Midbrain (tissue), 1 donor: ENCODE measurements at regions not wholly inside any gene's neighbourhood (a gene's known extent, or its start where the extent isn't known, plus 50 kb on each side); places are given as distances from the start of the nearest gene placed in this dataset.
"Not testable (repeated sequence)": the region's sequence is repeated elsewhere in the genome, so short reads cannot be mapped to it uniquely, and the experiment has no call there.

ENCODE experiments used
- DNase-seq: peaks from one replicate; lab custom pipeline; 2025; lab: John Stamatoyannopoulos, UW

DNA sequence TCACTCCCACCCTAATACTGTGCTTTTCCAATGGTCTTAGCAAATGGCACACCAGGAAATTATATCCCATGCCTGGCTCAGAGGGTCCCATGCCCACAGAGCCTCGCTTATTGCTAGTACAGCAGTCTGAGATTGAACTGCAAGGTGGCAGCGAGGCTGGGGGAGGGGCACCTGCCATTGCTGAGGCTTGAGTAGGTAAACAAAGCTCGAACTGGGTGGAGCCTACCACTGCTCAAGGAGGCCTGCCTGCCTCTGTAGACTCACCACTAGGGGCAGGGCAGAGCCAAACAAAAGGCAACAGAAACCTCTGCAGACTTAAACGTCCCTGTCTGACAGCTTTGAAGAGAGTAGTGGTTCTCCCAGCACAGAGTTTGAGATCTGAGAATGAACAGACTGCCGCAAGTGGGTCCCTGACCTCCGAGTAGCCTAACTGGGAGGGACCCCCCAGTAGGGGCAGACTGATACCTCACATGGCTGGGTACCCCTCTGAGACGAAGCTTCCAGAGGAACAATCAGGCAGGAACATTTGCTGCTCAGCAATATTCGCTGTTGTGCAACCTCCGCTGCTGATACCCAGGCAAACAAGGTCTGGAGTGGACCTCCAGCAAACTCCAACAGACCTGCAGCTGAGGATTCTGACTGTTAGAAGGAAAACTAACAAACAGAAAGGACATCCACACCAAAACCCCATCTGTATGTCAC is 150.7 kb upstream of the FOXA2 start:
- not testable (repeated sequence) for DNase-seq

DNA sequence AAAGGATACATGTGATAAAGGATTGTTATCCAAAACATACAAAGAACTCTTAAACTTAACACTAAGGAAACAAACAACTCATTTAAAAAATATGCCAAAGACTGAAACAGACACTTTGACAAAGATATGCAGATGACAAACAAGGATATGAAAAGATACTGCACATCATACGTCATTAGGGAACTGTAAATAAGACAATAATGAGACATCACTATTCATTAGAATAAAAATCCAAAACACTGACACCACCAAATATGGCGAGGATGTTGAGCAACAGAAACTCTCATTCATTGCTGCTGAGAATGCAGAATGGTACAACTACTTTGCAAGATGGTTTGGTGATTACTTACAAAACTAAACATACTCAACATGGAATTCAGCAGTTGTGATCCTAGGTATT is 156.5 kb upstream of the FOXA2 start:
- no peak for DNase-seq

DNA sequence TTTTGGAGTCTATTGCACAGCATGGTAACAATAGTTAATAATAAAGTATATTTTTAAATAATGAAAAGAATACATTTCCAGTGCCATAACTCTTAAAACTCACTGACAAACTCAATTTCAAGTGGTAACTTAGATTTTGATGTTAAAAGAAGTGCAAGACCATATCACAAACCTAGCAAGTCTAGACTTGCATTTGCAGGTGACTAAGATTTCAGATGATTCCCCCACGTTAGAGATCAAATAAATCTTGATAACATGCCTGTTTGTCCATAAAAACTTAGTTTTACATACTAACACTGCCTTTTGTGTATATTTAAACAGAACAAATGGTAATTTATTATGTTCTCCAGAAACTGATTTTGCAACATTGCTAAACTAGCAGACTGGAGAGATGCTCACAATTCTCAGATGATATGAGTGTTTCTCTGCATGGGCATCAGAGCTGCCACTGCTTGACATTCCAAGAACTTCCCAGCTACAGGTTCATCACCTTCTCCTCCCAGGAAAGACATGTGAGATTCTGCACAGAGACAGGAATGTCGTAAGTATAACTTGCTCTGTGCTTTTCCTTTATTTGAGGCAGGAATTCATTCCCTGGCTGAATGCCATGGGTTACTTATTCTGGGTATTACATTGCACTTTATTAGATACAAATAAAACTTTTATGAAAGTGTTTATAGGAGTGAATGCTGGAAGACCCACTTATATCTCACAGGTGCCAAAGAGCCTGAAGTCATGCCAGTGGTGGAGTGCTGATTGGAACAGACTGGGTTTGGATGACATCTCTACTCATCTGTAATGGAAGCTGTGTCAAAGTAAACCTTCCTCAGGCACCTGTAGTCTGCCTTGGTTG is 160.2 kb upstream of the FOXA2 start:
- DNase-seq = no peak

DNA sequence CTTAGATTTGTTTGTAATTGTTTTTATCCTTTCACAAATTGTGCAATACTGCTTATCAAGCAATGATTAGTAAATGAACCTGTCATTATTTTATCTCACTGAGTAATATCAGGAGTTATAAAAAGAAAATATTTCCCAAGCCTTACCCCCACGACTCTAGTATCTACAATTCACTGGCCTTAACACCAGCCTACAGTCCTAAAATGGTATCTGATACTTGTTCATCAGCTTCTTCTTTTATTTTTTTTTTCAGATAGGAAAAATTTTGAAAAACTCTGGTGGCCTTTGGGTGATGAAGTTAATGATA is 160.8 kb upstream of the FOXA2 start:
- DNase-seq = no peak

DNA sequence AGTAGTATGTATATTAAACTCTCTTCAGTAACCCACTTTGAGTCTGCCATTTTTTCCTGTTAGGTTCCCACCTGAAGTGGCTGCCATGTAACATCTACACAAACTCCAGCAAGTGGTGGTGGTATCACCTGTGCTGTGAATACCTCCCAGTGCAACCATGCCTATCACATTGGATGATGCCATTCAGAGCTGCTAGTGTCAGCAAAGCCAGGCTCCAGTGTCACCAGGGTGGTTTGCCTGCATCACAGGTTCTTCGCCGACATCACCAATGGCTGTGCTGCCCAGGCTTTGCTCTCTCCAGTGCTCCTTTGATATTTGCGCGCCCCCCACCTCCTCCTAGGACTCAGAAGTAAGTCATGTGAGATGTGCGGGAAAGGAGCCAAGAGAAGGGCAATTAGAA is 162.6 kb upstream of the FOXA2 start:
- no peak for DNase-seq

DNA sequence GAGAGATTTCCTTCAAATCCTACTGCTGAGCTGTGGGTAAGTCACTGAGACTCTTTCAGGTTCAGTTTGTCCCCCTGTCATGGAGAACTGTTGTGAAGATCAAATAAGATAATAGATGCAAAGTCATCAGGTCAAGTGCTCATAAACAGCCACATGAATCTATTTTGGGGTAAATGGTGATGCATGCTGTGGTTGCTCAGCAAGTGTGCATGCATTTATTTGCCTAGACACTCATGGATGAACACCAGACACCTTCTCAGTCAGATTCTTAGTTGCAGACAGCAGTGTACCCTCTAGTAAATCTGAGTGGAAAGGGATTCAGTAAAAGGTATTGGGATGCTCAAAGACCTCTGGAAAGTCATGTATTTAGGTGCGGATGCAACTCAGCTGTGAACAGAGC is 168.0 kb upstream of the FOXA2 start:
- DNase-seq = no peak

DNA sequence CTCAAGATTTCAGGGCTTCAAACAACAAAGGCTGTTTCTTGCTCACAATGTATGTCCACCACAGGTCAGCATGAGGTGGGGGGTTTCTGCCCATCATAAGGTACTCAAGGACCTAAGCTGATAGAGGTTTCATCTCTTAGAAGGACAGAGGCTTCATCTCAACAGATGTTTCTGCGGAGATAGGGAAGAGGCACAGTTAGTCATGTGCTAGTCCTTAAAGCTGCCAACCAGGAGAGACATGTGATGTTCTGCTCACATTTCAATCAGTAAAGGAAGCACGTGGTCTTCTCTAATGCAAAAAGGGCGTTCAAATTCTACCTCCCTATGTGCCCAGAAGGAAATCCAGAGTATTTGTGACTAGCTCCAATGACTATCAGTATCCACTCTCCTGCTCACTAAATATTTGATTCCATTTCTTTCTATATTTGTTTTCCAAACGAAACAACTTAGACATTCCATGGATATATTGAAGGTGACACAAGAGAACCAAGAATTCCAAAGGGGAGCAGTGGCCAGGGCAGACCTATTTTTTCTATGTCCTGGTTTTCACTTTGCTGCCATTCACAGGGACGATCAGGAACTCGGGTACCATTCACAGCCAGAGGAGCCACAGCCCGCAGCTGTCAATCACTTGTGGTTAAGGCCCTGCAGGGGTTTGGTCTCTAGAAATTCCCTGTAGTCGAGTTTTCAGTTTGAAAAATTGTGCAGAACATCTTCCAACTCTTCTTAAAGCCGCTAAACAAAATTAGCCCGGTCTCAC is 173.2 kb upstream of the FOXA2 start:
- no peak for DNase-seq

DNA sequence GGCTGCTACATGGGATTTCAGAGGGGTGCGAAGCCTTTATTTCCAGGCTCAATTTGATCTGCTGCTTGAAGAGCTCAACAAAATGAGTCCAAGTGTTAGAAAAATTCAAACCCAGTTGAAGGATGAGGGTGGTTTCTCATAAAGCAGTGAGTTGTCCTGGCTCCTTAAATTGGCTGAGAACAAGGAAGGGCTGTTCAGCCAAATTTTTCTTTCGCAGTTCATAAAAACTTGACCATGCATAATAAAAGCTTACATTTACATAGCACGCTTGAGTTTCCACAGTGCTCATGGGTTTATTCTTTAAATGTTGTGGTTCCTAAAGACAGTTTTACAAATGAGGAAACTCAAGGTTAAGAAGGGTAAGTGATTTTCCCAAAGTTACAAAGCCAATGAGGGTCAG is 174.4 kb upstream of the FOXA2 start:
- no peak for DNase-seq

DNA sequence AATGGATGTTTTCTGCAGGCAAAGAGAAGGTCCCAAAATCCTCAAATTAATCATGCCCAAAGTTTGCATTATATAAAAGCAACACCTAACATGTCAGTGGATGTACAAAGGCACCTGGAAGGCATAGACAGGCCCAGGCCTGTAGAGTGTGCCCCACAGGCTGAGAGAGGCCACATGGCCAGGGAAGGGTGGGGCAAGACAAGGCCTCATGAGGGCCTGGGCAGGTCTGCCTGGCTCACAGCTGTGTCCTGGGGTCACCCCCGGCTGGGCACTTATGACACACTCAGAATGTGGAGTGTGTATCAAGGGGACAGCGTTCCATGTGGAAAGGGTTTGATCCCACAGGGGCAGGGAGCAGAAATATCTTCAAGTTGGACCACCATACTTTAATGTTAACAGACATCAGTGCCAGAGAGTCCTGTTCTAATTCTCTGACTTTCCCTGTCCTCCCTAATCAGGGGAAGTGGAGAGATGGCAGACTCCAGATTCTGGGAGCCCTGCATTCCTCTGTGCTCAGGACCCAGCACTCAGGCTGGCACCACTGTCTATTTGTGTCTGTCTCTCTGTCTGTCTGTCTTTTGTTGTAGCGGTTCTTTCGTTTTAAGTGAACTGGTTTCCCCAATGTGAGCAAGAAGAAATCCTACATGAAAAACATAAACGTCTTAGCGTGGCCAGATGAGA is 178.3 kb upstream of the FOXA2 start:
- no peak for DNase-seq

DNA sequence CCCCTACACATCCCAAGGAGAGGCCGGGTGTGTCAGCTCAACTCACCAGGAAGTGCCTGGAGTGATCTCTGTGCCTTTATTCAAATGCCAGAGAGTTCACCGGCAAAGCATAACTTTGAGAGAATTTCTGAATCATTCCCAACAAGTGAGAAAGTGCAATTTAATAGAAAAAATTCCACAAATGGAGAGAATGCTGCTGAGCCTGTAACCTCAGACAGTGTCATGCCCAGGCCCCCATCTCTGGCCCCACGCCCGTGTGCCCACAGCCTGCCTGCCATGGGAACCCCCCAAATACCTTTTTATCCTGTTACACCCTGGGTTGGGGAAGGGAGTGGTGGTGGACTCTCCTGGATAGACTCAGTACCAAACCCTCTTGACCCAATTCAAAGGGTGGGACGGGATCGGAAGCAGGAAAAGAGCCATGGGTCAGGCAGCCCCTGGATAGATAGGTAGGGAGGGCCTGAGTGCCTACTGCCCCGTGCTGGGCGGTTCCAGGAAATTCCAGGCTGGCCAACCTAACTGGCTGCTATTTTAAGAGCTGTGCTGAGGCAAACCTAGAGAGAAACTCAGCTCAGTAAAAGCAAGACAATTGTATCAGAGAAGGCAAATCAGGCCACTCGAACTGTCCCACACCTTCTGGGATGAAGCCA is 179.0 kb upstream of the FOXA2 start:
- DNase-seq = no peak

DNA sequence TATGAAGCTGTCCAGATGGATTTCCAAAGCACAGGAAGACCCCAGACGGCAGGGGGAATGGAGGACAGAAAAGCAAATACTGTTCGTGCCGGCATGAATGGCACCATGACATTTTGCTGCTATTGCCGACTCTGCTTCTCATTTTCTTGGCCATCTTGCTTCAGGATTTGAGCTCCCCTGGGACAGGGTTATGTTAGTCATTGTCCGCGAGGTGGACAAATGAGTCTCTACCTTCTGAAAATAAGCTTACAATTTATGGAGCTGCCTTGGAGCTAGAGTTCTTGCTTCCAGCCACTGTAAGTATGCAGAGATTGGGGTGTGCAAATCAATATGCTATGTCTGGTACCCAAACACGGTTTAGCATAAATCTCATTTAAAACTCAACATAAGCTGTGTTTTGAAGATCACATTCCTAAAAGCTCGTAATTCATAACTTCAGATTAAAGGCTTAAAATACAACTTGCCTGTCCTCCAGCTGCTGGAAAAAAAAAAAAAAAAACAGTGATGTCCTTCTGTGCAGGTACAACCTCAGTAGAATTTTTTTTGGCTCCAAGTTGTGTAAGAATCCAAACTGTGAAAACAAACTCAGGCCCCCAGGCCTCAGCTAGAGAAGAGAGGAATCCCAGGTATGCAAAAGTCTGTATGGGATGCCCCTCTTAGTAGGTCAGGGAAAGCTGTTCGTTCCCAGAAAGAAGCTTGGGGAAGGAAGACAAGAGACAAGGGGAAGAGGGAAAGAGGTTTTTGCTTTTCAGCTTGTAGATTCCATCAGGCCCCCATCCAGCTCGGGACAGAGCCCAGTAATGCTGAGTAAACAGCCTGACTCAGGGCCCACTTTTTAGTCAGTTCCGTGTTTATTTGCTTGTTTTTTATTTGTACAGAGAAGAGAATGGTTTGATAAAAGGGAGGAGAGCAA is 184.2 kb upstream of the FOXA2 start:
- DNase-seq = no peak

DNA sequence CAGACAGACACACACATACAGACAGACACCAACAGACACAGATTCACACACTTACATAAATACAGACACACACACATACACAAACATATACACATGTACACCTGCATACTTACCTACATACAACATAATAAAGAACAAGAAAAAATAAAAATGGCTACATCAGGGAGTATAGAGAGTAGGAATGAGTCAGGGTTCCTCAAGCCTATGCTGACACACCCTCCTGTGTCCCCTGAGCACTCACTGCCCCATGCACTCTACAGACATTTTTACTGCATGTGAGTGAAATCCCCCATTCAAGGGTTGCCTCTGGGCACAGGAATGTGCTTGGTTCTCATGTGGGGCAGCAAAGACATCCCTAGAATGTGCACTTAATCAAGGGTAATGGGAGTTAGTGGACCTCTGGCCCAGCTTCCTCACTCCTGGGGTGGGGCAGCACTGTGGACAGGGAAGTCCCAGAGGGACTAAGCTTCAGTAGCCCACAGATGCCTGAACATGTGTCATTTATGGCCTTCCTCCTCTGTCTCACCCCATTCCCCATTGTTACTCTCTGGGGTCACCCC is 185.9 kb upstream of the FOXA2 start:
- no peak for DNase-seq

DNA sequence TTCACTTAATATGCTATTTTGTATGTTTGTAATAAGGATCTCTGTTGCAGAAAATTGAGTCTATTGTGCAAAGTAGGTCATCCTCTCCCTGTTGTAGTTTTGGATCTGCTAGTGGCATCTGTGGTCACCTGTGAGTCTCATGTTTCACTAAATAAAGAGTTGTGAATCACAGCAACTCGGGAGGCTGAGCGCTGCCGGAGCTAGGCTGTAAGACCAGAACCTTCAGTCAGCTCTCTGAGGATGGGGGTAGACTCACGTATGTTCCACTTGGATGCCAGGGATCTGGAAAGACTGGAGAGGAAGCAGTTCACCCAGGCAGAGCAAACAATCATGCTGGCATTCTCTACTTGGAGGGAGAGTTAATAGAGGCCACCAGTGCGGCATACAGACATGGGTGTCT is 187.3 kb upstream of the FOXA2 start:
- no peak for DNase-seq

DNA sequence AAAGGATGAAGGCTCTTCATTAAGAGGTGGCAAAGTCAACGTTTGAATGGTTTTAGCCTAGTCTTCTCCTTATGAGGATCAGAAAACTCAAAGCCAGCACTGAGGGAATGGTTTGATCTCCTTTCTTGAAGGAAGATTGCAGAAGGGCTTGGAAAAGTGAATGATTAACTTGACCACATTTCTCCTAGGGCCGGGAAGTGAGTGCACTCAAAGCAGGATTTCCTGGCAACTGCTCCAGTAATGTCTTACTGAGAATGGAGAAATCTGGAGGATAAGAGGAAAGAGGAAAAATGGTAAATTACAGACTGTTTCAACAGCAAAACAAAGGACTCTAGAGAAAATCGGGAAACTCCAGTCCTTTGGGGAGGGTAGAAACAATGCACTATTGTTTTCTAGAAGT is 189.0 kb upstream of the FOXA2 start:
- DNase-seq = no peak

DNA sequence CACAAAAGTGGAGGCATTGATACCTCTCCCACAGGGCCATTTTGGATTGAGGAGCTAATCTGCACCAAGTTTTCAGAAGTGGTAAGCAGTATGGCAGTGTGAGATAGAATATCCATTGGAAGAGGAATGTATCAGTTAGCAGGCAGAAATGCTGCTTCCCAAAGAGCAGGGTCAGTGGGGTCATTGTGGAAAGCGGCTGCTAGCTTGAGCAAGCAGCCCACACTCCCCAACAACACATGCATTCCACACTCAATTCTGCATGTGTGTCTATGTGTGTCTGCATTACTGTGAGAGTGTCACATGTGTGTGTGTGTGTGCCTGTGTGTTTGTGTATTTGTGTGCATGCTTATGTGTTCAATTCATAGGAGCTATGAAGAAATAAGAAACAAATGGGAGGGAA is 190.9 kb upstream of the FOXA2 start:
- DNase-seq = no peak

DNA sequence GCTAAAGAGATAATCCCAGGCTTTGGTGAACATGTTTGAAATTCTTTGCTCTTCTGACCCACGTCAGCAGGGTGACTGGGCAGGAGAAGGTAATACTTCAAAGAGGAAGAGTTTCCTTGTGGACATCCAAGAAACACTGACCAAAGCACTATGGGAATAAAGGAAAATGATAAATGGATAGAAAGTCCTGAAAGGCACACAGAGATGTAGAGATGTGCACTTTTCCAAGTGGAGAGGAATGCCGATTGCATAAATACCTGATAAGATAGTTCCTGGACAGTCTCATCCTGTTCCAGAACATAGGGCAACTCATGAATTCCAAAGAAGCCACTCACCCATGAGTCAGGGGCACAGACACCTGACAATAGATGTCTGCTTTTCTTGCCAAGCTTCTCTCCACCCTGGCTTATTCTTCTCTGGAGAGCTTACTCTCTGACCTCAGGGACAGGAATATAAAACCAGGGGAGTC is 191.3 kb upstream of the FOXA2 start:
- no peak for DNase-seq

DNA sequence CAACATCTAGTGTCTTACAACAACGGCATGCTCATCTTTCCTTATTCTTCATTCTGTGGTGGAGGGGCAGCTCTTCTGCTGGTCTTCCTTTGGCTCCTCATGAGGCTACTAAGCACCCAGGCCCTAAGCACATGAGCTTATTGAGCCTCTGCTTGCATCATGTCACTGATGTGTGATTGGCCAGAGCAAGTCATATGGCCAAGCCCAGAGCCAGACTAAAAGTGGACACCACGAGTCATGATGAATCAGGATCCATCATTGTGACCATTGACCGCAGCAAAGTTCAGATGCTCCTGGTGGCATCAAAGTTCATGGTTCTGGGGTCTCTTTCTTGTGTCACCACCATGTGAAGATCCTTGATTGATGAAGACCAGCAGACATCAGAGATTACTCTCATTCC is 192.0 kb upstream of the FOXA2 start:
- no peak for DNase-seq

DNA sequence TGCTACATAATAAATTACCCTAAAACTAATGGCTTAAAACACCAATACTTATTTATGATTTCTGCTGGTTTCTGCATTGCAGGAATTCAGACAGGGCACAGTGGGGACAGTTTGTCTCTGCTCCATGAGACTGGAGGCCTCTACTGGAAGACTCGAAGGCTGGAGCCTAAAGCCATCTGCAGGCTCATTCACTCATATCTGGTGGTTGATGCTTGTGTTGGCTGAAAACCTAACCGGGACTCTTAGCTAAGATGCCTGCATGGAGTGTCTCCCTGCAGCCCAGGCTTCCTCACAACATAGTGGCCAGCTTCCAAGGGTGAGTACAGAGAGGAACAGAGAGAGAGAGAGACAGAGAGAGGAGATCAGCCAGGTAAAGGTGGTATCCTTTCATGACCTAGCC is 195.5 kb upstream of the FOXA2 start:
- no peak for DNase-seq

DNA sequence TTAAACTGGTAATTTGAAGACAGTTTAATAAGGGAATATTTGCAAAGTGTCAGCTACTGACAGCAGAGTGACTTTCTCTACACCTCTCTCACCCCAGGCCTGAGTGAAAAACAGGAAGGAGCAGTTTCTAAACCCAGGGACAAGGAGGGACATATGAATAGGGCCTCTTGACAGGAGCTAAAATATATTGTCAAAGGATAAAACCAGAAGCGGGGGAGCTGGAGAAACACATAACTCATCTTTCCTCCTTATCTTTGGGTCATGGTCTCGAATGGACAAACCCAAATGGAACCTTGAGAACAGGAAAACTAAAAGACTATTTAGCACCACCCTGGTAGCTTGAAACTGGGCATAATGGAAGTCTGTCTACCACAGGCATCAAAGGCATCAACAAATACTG is 197.5 kb upstream of the FOXA2 start:
- no peak for DNase-seq

DNA sequence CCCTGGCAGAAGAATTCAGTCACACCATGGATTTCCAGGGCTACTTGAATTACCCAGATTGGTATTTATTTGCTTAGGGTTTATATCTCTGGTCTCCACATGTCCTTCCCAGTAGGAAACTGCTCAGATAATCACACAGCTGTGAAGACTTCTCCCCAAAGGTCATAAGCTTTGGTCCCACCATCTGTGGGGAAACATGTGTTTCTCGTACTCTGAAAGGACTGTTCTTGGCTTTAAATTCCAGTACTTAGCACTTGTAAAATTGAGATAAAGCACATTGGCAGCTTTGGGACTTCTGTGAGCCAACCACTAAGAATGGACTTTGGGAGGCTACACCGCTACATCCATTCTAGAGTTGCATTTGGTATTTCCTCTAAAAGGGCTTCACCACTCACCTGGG is 205.3 kb upstream of the FOXA2 start:
- DNase-seq = no peak

DNA sequence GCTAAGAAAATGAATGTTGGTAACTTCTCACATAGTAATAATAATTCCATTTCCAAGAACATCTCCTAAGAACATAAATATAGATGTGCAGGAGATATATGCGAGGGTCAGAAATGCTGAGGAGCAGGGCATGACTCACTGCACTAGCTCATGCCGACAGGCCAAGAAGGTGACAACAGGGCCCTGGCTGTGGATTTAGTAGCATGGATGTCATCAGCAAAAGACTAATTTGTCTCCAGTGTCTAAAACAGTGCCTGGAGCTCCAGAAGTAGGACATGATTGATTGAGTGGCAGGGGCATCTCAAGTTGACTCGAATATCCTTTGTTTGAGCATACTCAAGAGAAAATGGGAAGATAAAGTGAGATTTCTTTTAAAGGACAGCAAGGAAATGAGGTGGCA is 207.0 kb upstream of the FOXA2 start:
- DNase-seq = no peak
